ENCODE measurements at regions not wholly inside any gene's neighbourhood (a gene's known extent, or its start where the extent isn't known, plus 50 kb on each side); places are given as distances from the start of the nearest gene placed in this dataset.

- Histone ChIP-seq H3K4me1 (ENCODE audit: control insufficient read depth in 2 of 3, insufficient read depth in 2 of 3, low read depth in 1 of 3, low read length in 3 of 3) (no peaks in the 10 kb centered on the region), H3K9ac (ENCODE audit: low read length in 3 of 3) (no peak overlapping the region), H3K4me3 (ENCODE audit: low read length in 3 of 3) (no peak overlapping the region), H3K27me3 (ENCODE audit: control insufficient read depth, insufficient read depth, low read length) (no peaks in the 10 kb centered on the region), H3K27ac (ENCODE audit: low read depth in 2 of 2, low read length in 2 of 2) (no peak overlapping the region), H3K36me3 (ENCODE audit: control insufficient read depth in 2 of 3, insufficient read depth in 3 of 3, low read length in 3 of 3) (no peaks in the 10 kb centered on the region), H3K9me3 (ENCODE audit: control insufficient read depth in 2 of 3, insufficient read depth in 1 of 3, low read length in 3 of 3) (no peaks in the 10 kb centered on the region)
- no peak for TF ChIP-seq CTCF (IDR thresholded peaks at IDR 0.05; ENCODE audit: borderline replicate concordance, extremely low read depth, insufficient read depth)
- intact Hi-C loops (cut with DNase I), result no loop called here
- DNase-seq, result no peak
- FAIRE-seq, result no peak
These were observed 127.3 kb downstream of the TMA16 start for GRCh38 chr4:163621821-163622220.

- DNase-seq, result no peak
- H3K27me3 ChIP-seq (ENCODE audit: control insufficient read depth, insufficient read depth, low read length), result no peaks in the 10 kb centered on the region
- no peak for TF ChIP-seq CTCF (IDR thresholded peaks at IDR 0.05; ENCODE audit: borderline replicate concordance, extremely low read depth, insufficient read depth)
- no peak overlapping the region for H3K4me3 ChIP-seq (ENCODE audit: low read length in 3 of 3)
- no peaks in the 10 kb centered on the region for H3K36me3 ChIP-seq (ENCODE audit: control insufficient read depth in 2 of 3, insufficient read depth in 3 of 3, low read length in 3 of 3)
- no peak overlapping the region for H3K9ac ChIP-seq (ENCODE audit: low read length in 3 of 3)
- no peak for FAIRE-seq
- no peak overlapping the region for H3K27ac ChIP-seq (ENCODE audit: low read depth in 2 of 2, low read length in 2 of 2)
- intact Hi-C loops (cut with DNase I), result no loop called here
- no peaks in the 10 kb centered on the region for H3K9me3 ChIP-seq (ENCODE audit: control insufficient read depth in 2 of 3, insufficient read depth in 1 of 3, low read length in 3 of 3)
- no peaks in the 10 kb centered on the region for H3K4me1 ChIP-seq (ENCODE audit: control insufficient read depth in 2 of 3, insufficient read depth in 2 of 3, low read depth in 1 of 3, low read length in 3 of 3)
These were observed 128.0 kb downstream of the TMA16 start for GRCh38 chr4:163622379-163623035.

DNA sequence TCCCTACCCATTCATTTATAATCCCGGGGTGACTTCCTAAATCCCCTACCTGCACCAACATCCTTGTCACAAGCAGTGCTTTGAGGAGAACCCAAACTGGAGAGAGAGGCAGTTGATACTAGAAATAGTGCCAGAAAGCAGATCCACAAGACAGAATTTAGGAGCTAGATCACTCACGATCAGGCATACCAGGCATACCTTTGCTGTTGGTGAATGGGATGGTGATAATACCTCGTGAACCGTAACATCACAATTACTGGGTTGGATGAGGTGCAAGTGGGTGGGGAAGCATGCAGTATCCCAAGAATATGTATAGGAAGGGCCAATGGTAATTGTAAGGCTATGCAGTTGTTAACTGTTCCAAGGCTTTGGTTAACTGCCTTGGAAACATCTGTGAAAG, 129.3 kb downstream of the TMA16 start:
- Histone ChIP-seq H3K27ac (ENCODE audit: low read depth in 2 of 2, low read length in 2 of 2) (no peak overlapping the region), H3K27me3 (ENCODE audit: control insufficient read depth, insufficient read depth, low read length) (no peaks in the 10 kb centered on the region), H3K9me3 (ENCODE audit: control insufficient read depth in 2 of 3, insufficient read depth in 1 of 3, low read length in 3 of 3) (no peaks in the 10 kb centered on the region), H3K4me1 (ENCODE audit: control insufficient read depth in 2 of 3, insufficient read depth in 2 of 3, low read depth in 1 of 3, low read length in 3 of 3) (no peaks in the 10 kb centered on the region), H3K9ac (ENCODE audit: low read length in 3 of 3) (no peak overlapping the region), H3K36me3 (ENCODE audit: control insufficient read depth in 2 of 3, insufficient read depth in 3 of 3, low read length in 3 of 3) (no peaks in the 10 kb centered on the region), H3K4me3 (ENCODE audit: low read length in 3 of 3) (no peak overlapping the region)
- intact Hi-C loops (cut with DNase I), result no loop called here
- DNase-seq (no peak), FAIRE-seq (no peak)
- no peak for TF ChIP-seq CTCF (IDR thresholded peaks at IDR 0.05; ENCODE audit: borderline replicate concordance, extremely low read depth, insufficient read depth)

GRCh38 chr4:163624727-163625126, 130.2 kb downstream of the TMA16 start:
- intact Hi-C loops (cut with DNase I), result no loop called here
- Histone ChIP-seq H3K36me3 (ENCODE audit: control insufficient read depth in 2 of 3, insufficient read depth in 3 of 3, low read length in 3 of 3) (no peaks in the 10 kb centered on the region), H3K4me1 (ENCODE audit: control insufficient read depth in 2 of 3, insufficient read depth in 2 of 3, low read depth in 1 of 3, low read length in 3 of 3) (no peaks in the 10 kb centered on the region), H3K9ac (ENCODE audit: low read length in 3 of 3) (no peak overlapping the region), H3K27me3 (ENCODE audit: control insufficient read depth, insufficient read depth, low read length) (no peaks in the 10 kb centered on the region), H3K9me3 (ENCODE audit: control insufficient read depth in 2 of 3, insufficient read depth in 1 of 3, low read length in 3 of 3) (no peaks in the 10 kb centered on the region), H3K4me3 (ENCODE audit: low read length in 3 of 3) (no peak overlapping the region), H3K27ac (ENCODE audit: low read depth in 2 of 2, low read length in 2 of 2) (no peak overlapping the region)
- no peak for TF ChIP-seq CTCF (IDR thresholded peaks at IDR 0.05; ENCODE audit: borderline replicate concordance, extremely low read depth, insufficient read depth)
- FAIRE-seq, result no peak
- DNase-seq, result no peak
